Loucy (cell line): ENCODE measurements at regions not wholly inside any gene's neighbourhood (a gene's known extent, or its start where the extent isn't known, plus 50 kb on each side); places are given as distances from the start of the nearest gene placed in this dataset.

Experiments
- H2AFZ ChIP-seq: fragments of 200-600 bp; sonication (generic); 2 replicates; pipeline ENCODE4 v1.6.0; 2016; ENCODE audit warnings: antibody characterized with exemption, mild to moderate bottlenecking, low read length, moderate library complexity
- H3F3A ChIP-seq: fragments of 200-600 bp; 2 replicates; pipeline ENCODE4 v1.6.0; 2016; ENCODE audit warnings: antibody characterized with exemption, low read depth, mild to moderate bottlenecking
- H3K27me3 ChIP-seq: fragments of 200-600 bp; sonication (generic); 2 replicates; pipeline ENCODE4 v1.6.1; 2014; ENCODE audit warnings: low read length, mild to moderate bottlenecking; ENCODE audit not compliant: insufficient read depth, poor library complexity, severe bottlenecking
- H3K36me3 ChIP-seq: fragments of 200-600 bp; sonication (generic); 2 replicates; pipeline ENCODE4 v1.6.1; 2016; ENCODE audit warnings: low read length; ENCODE audit not compliant: insufficient read depth
- H3K4me1 ChIP-seq: fragments of 200-600 bp; sonication (generic); 2 replicates; pipeline ENCODE4 v1.5.1; 2014; ENCODE audit warnings: low read length, mild to moderate bottlenecking; ENCODE audit not compliant: insufficient read depth, poor library complexity, severe bottlenecking
- H3K4me2 ChIP-seq: fragments of 200-600 bp; sonication (generic); 2 replicates; pipeline ENCODE4 v1.6.0; 2014; ENCODE audit warnings: antibody characterized with exemption, low read length, low read depth, mild to moderate bottlenecking; ENCODE audit not compliant: poor library complexity, severe bottlenecking
- H3K4me3 ChIP-seq: fragments of 200-600 bp; sonication (generic); 2 replicates; pipeline ENCODE4 v1.5.1; 2014; ENCODE audit warnings: low read length, mild to moderate bottlenecking, mixed read lengths; ENCODE audit not compliant: poor library complexity, severe bottlenecking
- H3K79me2 ChIP-seq: fragments of 200-600 bp; sonication (generic); 2 replicates; pipeline ENCODE4 v1.6.1; 2014; ENCODE audit warnings: low read length; ENCODE audit not compliant: insufficient read depth
- H3K9ac ChIP-seq: fragments of 200-600 bp; sonication (generic); 2 replicates; pipeline ENCODE4 v1.6.0; 2014; ENCODE audit warnings: mild to moderate bottlenecking, low read depth, low read length, moderate library complexity; ENCODE audit not compliant: poor library complexity, severe bottlenecking
- H3K9me2 ChIP-seq: fragments of 200-600 bp; sonication (generic); replicated peaks from 2 replicates; pipeline ENCODE4 v1.6.1; 2016; ENCODE audit warnings: low read depth, low read length, mixed read lengths
- H3K9me3 ChIP-seq: fragments of 200-600 bp; sonication (generic); 2 replicates; pipeline ENCODE4 v1.6.1; 2014; ENCODE audit warnings: mild to moderate bottlenecking, antibody characterized with exemption, low read length, low read depth; ENCODE audit not compliant: insufficient read depth
- H4K20me1 ChIP-seq: fragments of 200-600 bp; sonication (generic); 2 replicates; pipeline ENCODE4 v1.6.0; 2014; ENCODE audit warnings: antibody characterized with exemption, low read length, mild to moderate bottlenecking; ENCODE audit not compliant: insufficient read depth, poor library complexity, severe bottlenecking
- CTCF ChIP-seq: fragments of 200-600 bp; sonication (generic); conservative IDR thresholded peaks from 2 replicates; pipeline ENCODE4 v1.5.1; 2014; ENCODE audit warnings: mild to moderate bottlenecking, antibody characterized with exemption, low read length
- EZH2phosphoT487 ChIP-seq: fragments of 200-600 bp; IDR thresholded peaks from 2 replicates; pipeline ENCODE4 v1.6.1; 2018; ENCODE audit warnings: antibody characterized with exemption, mild to moderate bottlenecking, moderate library complexity, borderline replicate concordance

DNA sequence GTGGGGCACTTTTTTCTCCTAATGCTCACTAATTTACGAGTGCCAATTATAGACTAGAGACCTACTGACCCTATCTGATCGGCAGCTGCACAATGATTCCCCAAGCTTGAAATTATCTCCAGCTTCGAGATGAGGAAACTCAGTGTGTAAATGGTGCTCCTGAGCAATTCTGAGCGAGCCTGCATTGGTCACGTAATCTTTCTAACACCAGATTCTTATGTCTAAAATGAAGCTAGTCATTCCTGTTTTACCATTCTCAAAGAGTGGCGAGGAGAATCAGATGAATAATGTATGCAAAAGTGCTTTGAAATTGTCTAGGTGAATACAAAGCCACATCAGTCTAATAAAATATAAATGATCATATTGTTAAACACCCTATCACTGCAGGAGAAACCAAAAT, 318.1 kb upstream of the FAM78B start:
- no peaks in the 10 kb centered on the region for H3K27me3 ChIP-seq
- no peaks in the 10 kb centered on the region for H3K79me2 ChIP-seq
- H3K36me3 ChIP-seq, result no peaks in the 10 kb centered on the region
- H4K20me1 ChIP-seq, result no peaks in the 10 kb centered on the region
- H3K9ac ChIP-seq, result no peak overlapping the region
- H3K4me3 ChIP-seq, result no peak overlapping the region
- no peaks in the 10 kb centered on the region for H3F3A ChIP-seq
- H3K9me3 ChIP-seq, result no peaks in the 10 kb centered on the region
- no peaks in the 10 kb centered on the region for H3K9me2 ChIP-seq
- no peak overlapping the region for H2AFZ ChIP-seq
- no peak for TF ChIP-seq EZH2phosphoT487
- no peak for TF ChIP-seq CTCF
- H3K4me2 ChIP-seq, result no peak overlapping the region
- peaks cover 16% of the 10 kb centered on the region for H3K4me1 ChIP-seq

DNA sequence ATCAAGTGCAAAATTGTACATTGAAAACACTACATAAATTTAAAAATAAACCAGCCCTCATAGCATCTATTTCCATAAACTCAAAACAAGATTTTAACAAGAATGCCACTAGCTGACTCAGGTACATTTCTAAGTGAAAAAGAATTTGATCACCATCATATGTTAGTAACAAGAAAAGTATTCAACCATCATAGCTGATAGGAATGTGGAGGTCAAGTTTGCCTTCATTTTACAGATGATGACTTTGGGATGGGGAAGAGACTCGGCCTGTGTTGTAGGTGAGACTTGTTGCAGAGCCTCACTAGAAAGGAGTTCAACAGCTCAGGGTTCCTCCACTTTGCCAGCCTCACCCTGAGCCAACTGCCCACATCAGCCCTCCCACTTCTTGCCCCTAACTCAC, 318.8 kb upstream of the FAM78B start:
- Histone ChIP-seq H3K9me2 (no peaks in the 10 kb centered on the region), H3K79me2 (no peaks in the 10 kb centered on the region), H3F3A (no peaks in the 10 kb centered on the region), H3K9me3 (no peaks in the 10 kb centered on the region), H3K4me1 (peaks cover 21% of the 10 kb centered on the region), H2AFZ (no peak overlapping the region), H3K36me3 (no peaks in the 10 kb centered on the region), H3K4me3 (no peak overlapping the region), H3K27me3 (no peaks in the 10 kb centered on the region), H3K4me2 (no peak overlapping the region), H3K9ac (no peak overlapping the region), H4K20me1 (no peaks in the 10 kb centered on the region)
- TF ChIP-seq CTCF, result no peak
- TF ChIP-seq EZH2phosphoT487, result no peak

DNA sequence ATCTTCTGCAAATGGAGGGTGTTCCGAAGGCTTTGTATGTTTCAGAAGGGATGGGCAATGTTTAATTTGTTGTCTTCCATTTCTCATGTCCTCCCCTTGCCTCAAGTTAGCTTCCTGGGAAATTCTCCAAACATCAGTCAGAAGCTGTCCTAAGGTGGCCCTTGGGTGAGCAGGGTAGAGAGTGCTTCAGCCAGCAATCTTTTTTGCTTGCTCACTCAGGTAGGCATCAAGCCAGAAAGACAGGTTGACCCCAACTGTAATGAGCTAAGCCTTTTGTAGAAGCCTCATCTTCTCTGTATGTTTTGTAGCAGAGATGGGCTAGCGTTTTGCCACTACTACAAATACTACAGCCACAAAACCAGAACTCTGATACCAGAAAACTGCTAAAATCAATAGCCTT, 321.5 kb upstream of the FAM78B start:
- peaks cover 23% of the 10 kb centered on the region for H3K4me1 ChIP-seq
- H3K9ac ChIP-seq, result peak overlapping the region; percentile 85
- peak overlapping the region; percentile 76 for H3K4me2 ChIP-seq
- H3K9me3 ChIP-seq, result no peaks in the 10 kb centered on the region
- no peaks in the 10 kb centered on the region for H3K79me2 ChIP-seq
- TF ChIP-seq CTCF, result no peak
- no peak for TF ChIP-seq EZH2phosphoT487
- H3K9me2 ChIP-seq, result no peaks in the 10 kb centered on the region
- H3K4me3 ChIP-seq, result no peak overlapping the region
- no peaks in the 10 kb centered on the region for H4K20me1 ChIP-seq
- H3K36me3 ChIP-seq, result no peaks in the 10 kb centered on the region
- H3F3A ChIP-seq, result no peaks in the 10 kb centered on the region
- H3K27me3 ChIP-seq, result no peaks in the 10 kb centered on the region
- H2AFZ ChIP-seq, result no peak overlapping the region
